Fibroblast of skin of left quadriceps (primary cell): ENCODE measurements at regions not wholly inside any gene's neighbourhood (a gene's known extent, or its start where the extent isn't known, plus 50 kb on each side); places are given as distances from the start of the nearest gene placed in this dataset.
"Not testable (repeated sequence)": the region's sequence is repeated elsewhere in the genome, so short reads cannot be mapped to it uniquely, and the experiment has no call there.

Experiments used
- DNase-seq, 2 experiments: peaks; one replicate each; pipeline ENCODE4 v3.0.0-alpha.2; 2013; ENCODE audit warnings: low read depth in 2 of 2

DNA sequence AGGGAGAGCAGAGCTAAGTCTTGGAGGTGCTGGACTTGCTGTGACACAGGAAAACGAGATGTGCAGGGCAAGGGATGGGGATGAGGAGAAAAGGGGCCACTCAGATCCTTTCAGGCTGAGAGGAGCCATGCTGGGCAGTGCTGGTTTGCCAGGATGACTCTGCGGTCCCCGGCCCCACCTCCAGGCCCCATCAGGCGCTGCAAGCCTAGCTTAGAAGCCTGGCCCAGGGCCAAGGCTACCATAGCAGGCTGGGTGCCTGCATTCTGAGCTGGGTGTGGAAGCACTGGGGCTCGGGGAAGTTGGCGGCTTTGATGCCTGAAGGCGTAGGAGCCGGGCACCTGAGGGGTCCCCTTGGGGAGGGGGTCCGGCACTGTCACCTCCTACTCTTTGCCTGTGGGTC is 341.2 kb upstream of the USP9Y start:
- no peak for DNase-seq

DNA sequence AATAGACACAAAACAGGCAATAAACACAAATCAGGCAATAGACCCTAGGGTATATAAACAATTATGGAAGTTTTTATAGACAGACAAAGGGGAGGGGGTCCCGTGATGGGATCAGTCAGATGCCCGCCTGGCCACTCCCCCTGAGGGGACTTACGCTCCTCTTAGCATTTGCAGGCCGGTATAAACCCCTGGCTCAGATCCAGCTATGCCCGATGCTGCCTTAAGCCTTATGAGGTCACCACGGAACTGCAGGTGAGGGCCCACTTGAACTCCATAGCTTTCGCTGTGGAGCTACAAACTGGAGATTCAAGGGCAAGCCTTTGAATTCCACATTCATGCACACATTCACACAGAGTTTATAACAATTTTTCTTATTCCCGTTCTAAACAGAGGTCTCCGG is 340.5 kb upstream of the USP9Y start:
- no peak for DNase-seq

DNA sequence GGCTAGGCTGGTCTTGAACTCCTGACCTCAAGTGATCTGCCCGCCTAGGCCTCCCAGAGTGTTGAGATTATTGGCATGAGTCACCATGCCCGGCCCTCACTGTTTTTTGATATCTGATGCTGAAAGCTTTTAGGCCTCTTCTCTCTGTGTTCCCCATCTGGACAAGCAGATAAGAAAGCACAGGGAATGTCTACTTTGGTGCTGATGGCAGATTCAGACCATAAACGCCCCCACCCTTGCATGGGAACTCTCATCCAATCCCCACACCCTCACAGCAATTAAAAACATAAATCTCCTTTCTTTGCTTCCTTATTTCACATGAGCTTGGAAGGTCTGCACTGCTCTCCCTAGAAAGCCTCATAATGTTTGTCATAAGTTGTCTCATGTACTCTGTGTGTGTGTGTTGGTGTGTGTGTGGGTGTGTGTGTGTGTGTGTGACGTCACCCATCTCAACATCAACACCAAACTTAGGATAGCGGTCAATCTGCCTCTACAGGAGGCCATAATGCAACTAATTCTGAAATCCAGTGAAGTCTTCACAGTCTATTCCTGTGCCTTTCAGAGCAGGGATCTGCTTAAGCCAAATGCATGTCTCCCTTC is 335.6 kb upstream of the USP9Y start:
- no peak for DNase-seq

DNA sequence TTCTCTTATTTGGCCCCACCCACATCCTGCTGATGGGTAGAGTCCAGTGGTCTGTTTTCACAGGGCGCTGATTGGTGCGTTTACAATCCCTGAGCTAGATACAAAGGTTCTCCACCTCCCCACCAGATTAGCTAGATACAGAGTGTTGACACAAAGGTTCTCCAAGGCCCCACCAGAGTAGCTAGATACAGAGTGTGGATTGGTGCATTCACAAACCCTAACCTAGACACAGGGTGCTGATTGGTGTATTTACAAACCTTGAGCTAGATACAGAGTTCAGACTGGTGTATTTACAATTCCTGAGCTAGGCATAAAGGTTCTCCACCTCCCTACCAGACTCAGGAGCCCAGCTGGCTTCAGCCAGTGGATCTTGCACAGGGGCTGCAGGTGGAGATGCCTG is 326.4 kb upstream of the USP9Y start:
- not testable (repeated sequence) for DNase-seq

DNA sequence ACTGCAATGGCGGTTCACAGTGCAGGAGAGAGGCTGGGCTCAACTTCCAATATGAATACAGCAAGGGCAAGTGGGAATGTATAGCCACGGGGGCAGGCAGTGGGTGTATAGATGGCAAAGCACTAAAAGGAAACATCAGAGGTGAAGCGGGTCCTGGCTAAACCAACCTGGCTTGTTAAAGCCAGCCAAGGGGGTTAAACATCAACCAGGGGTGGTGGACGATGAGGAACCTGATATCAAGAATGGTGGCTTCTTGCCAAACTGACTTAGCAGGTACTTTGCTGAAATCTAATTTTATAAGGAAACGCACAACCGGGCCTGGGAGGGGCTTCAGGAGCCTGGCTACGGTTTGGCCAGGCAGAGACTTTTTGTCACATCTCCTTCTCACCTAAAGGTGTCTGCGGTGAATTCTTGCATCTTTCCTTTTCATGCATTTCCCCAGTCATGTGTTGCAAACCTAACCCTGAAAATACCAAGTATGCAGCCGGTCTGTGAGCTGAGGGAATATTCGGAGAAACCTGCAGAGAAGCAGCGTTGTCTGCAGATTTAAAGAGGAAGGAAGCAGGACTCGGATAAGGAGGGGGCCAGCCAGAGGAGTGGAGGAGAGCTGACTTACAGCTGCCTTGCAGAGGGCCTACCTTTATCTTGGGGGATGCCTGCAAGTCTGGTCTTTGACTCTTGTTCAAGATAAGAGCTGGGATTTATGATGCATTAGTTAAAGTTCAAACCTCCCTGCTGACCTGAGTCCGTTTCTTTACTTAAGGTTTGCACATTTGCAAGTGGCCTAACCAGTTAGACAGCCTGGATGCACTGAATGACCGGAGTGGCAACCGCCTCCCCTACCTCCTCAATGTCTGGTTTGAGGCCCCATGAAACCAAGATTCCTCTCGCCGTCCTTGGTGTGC is 309.1 kb upstream of the USP9Y start:
- DNase-seq, result not testable (repeated sequence)

DNA sequence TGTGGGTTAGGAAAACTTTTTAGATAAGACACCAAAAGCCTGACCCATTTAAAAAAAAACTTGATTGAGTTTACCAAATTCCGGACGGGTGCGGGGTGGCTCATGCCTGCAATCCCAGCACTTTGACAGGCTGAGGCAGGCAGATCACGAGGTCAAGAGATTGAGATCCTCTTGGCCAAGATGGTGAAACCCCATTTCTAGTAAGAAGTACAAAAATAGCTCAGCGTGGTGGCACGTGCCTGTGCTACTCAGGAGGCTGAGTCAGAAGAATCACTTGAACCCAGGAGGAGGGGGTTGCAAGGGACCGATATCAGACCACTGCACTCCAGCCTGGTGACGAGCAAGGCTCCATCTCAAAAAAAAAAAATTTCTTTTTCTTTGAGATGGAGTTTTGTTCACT is 307.8 kb upstream of the USP9Y start:
- DNase-seq, result no peak

DNA sequence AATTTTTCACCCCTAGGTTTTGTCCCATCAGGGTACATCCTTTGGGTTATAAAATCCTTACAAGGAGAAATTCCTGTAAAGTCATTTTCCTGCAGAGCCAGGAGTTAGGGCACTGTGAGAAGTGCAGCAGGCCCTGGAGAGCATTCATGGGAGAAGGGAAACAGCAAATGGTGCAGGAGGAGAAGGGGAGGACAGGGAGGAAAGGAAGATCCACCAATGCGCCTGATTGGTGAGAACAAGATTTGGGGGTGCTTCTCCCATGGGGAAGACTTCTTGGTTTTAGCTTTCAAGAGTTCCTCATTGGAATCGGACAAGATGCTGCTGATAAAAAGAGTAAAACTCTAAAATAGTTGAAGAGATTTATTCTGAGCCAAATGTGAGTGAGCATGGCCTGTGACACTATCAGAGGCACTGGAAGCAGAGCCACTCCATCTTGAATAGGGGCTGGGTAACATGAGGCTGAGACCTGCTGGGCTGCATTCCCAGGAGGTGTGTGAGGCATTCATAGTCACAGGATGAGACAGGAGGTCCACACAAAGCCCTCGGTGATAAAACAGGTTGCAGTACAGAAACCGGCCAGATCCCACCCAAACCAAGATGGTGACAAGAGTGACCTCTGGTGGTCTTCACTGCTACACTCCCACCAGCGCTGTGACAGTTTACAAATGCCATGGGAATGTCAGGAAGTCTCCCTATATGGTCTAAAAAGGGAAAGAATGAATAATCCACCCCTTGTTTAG is 305.5 kb upstream of the USP9Y start:
- DNase-seq, result not testable (repeated sequence)

DNA sequence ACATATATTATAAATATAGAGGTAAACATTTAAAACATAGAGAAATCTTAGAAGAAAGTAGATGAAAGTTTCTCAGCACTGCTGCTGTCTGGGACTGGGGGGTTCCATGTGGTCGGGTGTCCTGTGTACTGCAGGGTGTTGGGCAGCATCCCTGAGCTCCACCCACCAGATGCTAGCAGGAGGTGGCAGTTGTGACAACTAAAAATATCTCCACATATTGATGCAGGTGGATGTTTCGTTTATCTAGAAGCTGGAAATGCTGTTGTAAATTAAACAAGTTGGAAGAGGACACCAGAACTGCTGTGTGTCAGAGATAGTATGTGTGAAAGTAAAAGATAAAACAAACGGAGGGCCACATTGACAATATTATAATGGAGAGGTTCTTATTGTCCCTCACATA is 297.1 kb upstream of the USP9Y start:
- DNase-seq, result no peak

DNA sequence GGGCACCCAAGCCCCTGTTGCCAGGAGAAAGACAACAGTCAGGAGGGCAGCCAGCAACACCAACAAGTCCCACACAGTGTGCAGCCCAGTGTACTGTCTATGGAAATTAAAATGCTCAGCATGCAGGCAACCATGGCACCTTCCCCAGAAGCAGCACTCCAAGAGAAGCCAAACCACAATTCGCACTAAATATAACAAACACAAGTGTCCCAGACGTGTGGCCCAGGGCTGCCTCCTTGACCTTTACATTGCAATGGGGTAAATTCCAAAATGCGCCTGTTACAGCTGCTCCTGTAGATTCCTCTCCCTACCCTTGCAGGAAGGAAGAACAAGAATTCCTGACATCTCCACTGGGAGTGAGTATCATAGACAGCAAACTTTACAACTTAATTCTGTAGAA is 292.8 kb upstream of the USP9Y start:
- no peak for DNase-seq

DNA sequence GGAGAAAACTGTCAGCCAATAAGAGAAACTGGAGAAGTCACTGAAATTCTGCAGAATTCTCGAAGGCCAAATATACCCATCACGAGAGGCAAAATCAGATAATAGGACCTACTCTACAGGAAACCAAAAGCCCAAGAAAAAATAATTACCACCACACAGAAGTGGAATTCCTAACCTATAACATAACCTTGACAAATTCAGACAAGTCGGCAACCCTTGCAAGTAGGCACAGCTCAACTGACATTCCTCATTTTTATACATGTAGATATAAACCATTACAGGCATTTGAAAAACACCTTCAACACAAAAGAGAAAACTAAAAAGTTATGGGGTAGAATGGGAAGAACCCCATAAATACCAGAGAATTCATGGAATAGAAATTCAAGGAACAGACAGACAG is 290.3 kb upstream of the USP9Y start:
- DNase-seq, result no peak

DNA sequence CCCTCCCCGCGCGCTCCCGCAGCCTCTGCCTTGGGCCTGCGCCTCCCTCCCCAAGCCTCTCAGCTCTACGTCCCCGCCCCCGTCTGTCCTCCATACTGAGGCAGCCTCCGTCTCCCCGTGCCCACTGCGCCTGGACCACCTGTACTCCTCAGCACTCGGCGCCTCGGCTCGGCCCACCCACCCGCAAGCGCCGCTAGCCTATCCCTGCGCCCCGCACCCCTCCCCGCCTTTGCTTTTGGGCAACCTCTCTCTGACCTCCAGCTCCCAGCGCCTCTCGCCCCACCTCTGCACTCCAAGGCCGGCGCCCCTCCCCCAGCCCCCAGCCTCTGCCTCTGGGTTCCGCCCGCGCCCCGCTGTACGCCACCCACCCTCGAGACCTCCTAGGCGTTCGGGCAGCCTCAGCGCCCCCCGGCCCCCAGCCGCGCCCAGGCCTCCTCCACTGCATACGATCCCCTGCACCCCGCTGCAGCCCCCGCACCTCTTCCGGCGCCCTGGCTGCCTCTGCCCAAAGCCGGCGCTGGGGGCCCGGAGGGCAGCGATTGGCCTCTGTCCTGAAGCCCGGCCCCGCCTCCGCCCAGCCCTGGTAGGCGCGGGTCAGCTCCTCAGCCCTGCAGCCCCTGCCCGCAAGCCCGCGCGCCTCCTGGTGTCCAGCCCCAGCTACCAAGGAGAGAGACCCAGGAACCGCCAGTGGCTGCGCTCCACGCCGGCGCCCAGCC is 279.8 kb upstream of the USP9Y start:
- no peak for DNase-seq

DNA sequence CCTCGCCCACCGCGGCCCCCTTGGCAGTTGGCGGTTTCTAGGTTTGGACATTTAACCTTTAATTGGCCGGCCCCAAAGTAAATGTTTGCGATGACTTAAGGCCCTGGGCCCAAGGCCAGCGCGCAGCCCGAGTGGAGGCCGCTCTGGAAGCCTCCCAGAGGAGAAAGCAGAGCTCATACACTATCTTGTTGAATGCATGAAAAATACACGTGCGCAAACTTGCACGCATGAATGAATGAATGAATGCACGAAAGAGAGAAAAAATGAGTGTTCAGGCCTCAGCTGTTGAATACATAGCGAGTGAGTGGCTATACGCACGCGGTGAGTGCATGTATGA is 279.3 kb upstream of the USP9Y start:
- DNase-seq, result no peak

DNA sequence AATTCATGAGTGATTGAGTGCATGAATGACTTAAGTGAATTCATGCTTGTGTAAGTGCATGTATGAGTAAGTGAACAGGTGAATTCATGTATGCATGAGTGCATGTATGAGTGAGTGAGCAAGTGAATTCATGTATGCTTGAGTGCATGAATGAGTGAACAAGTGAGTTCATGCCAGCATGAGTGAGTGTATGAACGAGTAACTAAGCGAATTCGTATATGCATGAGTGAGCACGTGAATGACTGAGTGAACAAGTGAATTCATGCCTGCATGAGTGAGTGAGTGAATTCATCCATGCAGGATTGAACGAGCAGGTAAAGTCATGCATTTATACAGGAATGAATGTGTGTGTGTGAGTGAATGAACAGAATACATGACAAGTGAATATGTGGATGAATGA is 278.5 kb upstream of the USP9Y start:
- DNase-seq, result no peak

DNA sequence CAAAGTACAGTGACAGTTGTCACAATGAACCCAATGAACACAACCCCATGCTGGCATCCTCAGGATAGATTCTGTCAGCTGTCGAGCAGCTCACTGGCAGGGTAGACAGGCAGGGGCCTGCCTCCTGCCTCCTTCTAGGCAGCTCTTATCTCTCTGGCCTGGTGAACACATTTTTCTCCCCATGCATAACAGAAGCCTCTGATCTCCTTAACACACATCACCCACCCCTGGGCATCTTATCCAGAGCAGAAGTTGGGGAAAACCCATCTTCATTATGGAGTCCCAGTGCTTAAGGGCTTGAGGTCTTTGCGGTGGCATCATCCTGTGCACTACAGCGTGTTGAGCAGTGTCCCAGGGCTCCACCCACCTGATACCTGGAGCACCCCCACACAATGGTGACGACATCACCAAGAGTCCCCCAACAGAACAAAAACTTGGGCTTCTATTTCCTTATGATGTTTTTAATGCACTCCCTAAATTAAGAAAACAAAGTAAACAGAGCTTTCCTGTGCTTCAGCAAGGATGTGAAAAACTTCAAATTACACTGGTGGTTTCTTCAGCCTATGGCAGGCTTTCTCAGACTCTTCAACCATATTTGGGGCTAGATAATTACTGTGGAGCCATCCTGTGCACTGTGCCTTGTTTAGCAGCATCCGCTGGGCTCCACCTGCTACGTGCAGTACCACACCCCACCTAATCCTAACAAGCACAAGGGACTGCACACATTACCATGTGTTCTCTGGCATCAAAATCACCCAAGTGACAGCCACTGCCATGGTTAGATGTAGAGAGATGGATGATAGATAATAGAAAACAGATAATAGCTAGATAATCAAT is 277.4 kb upstream of the USP9Y start:
- DNase-seq, result no peak

DNA sequence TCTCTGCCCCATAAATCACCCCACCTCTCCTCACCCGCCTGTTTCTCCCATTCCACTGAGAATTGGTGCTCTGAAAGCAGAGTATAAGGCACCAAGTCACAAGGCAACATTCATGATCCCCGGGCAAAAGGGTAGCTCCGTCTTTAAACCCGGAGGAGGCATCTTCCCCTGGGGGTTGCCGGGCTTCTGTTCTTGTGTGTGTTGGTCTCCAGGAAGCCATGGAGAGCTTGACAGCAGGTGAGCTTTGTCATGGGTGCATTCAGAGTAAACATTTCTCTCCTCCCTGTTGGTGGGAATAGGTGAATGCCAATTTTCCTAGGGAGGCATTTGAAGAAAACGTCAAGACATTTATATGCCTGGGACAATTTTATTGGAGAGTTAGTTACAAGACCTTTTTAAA is 275.5 kb upstream of the USP9Y start:
- no peak for DNase-seq

DNA sequence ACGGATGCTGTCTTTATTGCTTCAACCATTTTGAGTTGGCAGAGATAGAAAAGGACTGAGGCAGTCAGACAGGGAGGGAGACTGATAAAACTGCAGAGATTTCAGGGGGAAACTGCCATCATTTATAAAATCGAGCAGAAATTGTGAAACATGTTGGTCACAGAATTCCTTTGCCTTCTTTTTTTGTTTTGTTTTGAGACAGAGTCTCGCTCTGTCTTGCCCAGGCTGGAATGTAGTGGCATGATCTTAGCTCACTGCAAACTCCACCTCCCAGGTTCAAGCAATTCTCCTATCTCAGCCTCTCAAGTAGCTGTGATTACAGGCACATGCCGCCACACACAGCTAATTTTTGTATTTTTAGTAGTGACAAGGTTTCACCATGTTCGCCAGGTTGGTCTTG is 273.7 kb upstream of the USP9Y start:
- DNase-seq, result no peak

DNA sequence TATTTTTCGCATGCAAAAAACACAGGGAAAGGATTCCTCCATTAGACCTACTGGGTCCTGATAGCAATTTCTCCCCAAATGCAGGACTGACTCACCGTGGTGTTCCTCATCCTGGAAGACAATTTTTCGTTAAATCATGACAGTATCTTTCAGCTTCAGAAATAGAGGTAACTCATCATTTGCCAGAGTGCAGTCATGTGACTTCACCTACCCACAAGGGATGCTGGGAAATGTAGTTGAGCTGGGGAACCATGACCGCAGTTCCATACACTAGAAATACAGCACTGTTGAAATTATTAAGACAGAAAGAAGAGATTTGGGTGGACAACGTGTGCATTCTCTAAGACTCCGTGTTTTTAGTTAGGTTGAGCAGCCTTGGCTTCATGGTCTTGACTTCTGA is 269.5 kb upstream of the USP9Y start:
- DNase-seq, result no peak

DNA sequence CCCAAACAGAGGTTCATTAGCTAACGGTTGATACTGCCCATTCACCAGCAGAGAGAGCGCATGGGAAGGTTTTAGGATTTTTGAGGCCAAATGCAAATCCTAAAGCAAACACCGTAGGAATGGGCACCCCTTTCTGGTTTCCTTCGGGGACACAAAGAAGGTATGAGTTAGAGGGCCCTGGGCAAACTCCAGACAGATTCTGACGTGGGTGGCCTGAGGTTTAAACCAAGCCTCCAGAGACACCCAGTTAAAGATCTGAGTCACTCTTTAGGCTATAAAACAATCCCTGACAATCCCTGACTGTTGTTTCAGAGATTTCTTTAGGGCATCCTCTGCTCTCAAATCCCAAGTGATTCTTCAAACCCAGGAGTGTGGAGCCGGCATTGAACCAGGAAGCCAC is 262.2 kb upstream of the USP9Y start:
- DNase-seq, result not testable (repeated sequence)

DNA sequence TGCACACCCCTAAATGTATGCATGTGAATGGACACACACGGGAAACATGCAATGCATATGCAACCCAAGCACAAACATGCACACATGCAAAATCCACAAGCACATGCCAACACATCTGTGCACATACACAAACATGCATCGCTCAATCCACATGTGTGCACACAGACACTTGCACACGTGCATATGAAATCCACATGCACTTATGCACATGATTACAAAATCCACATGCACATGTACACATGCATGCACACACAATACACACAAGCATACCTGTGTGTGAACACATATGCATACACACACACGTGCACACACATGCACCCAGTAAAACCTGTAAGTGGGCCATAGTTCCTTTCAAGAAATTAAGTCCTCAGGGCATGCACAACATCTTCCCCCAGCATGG is 256.8 kb upstream of the USP9Y start:
- DNase-seq, result no peak

DNA sequence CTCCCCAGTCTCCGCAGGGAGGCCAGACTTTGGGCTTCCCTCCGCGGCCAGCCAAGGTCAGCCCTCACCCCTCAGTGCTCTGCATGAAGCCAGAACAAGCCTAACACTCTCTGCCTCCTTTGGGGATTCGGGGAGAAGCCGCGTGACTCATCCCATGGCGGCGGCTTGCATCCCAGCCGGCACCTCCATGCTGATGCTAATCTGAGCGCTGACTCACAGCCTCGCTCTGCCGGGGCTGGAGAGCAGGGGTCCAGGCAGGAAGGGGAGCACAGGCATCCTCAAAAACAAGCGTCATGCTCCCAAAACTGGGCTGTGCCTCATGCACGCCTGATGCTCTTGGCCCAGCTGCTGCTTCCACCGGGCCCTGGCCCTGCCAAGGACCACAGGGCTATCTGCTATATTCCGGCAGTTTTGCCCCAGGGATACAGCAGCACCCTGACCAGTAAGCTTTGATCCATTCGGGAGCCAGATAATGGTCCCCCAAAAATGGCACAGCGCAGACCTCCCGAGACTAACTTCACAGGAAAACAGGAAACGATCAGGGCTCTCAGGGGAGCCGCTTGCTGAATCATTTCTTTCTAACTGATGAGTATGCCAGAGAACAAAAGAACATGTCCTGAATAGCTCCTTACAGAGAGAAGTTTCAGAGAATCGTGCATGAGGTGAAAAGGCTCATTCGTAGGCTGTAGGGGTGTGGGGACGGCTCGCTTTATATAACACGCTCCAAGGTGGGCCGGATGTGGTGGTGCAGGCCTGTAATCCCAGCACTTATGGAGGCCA is 254.4 kb upstream of the USP9Y start:
- peak; percentile 15 to 20 for DNase-seq

DNA sequence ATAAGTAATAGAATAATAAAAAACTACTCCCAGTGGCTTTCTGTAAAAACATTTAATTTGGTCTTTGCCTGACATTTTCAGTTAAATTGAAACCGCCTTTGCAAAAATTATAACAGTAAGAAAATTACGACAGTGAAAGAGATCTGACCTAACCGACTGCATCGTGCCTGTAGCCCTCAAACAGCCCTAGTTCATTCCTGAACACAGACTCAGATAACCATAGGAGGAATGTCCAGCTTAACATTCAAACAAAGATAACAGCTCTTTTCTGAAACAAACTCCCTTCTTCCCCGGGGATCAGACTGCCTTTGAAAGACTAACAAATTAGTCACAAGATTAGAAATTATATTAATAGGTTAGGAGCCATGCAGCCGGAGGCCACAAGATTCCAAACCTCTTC is 252.5 kb upstream of the USP9Y start:
- DNase-seq, result not testable (repeated sequence)
